ENCODE measurements at regions not wholly inside any gene's neighbourhood (a gene's known extent, or its start where the extent isn't known, plus 50 kb on each side); places are given as distances from the start of the nearest gene placed in this dataset.

GRCh38 chr3:42037318-42037945, 53.7 kb upstream of the TRAK1 start:
- TF ChIP-seq CTCF (conservative IDR thresholded peaks at IDR 0.05; ENCODE audit: low read length) = no peak
- no peak overlapping the region for H3K4me3 ChIP-seq (ENCODE audit: low read length)
- no peak for DNase-seq (ENCODE audit: low read depth)

- no peak overlapping the region for H3K4me3 ChIP-seq (ENCODE audit: low read length)
- DNase-seq (ENCODE audit: low read depth) = peak; percentile 95
- TF ChIP-seq CTCF (conservative IDR thresholded peaks at IDR 0.05; ENCODE audit: low read length) = no peak
These were observed 54.7 kb upstream of the TRAK1 start for GRCh38 chr3:42036483-42036823.

GRCh38 chr3:42035816-42036482, 55.2 kb upstream of the TRAK1 start:
- no peak overlapping the region for H3K4me3 ChIP-seq (ENCODE audit: low read length)
- peak; percentile 53 for DNase-seq (ENCODE audit: low read depth)
- TF ChIP-seq CTCF (conservative IDR thresholded peaks at IDR 0.05; ENCODE audit: low read length) = no peak

GRCh38 chr3:42035007-42035406, 56.1 kb upstream of the TRAK1 start:
- no peak overlapping the region for H3K4me3 ChIP-seq (ENCODE audit: low read length)
- TF ChIP-seq CTCF (conservative IDR thresholded peaks at IDR 0.05; ENCODE audit: low read length) = no peak
- DNase-seq (ENCODE audit: low read depth) = no peak

GRCh38 chr3:42033741-42034140, 57.4 kb upstream of the TRAK1 start:
- no peak overlapping the region for H3K4me3 ChIP-seq (ENCODE audit: low read length)
- peak; percentile 66 for DNase-seq (ENCODE audit: low read depth)
- TF ChIP-seq CTCF (conservative IDR thresholded peaks at IDR 0.05; ENCODE audit: low read length) = no peak

- no peak overlapping the region for H3K4me3 ChIP-seq (ENCODE audit: low read length)
- TF ChIP-seq CTCF (conservative IDR thresholded peaks at IDR 0.05; ENCODE audit: low read length) = no peak
- DNase-seq (ENCODE audit: low read depth) = peak; percentile 100
These were observed 58.3 kb upstream of the TRAK1 start for GRCh38 chr3:42032693-42033349.
